Astrocyte of the hippocampus (primary cell): ENCODE measurements at regions not wholly inside any gene's neighbourhood (a gene's known extent, or its start where the extent isn't known, plus 50 kb on each side); places are given as distances from the start of the nearest gene placed in this dataset.

Experiments
- DNase-seq: peaks from one replicate; pipeline ENCODE4 v3.0.0; 2011; ENCODE audit warnings: low read depth, low spot score

- DNase-seq = no peak
Measured at GRCh38 chr20:47870475-47870874, 85.2 kb upstream of the SULF2 start.

GRCh38 chr20:47868744-47869143, 83.5 kb upstream of the SULF2 start:
- DNase-seq = no peak

GRCh38 chr20:47868236-47868635, 83.0 kb upstream of the SULF2 start:
- DNase-seq = no peak

GRCh38 chr20:47867831-47868230, 82.5 kb upstream of the SULF2 start:
- DNase-seq = no peak

DNA sequence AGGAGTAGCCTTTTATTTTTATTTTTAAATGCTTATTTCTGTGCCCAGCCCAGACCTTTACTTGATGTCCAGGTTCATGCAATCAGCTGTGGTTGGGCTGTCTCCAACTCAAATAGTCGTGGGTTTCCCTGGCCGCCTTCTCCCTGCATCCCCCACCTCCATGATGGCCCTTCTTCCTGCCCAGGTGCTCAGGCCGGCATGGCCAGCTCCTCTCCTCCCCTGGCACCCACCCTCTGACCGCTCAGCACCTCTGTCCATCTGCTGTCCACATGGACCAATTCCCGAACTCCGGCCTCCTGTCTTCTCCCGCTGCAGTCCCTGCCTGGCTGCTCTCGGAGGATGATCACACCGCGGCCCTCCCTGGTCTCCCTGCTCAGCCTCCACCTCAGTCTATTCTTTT, 81.2 kb upstream of the SULF2 start:
- no peak for DNase-seq

DNA sequence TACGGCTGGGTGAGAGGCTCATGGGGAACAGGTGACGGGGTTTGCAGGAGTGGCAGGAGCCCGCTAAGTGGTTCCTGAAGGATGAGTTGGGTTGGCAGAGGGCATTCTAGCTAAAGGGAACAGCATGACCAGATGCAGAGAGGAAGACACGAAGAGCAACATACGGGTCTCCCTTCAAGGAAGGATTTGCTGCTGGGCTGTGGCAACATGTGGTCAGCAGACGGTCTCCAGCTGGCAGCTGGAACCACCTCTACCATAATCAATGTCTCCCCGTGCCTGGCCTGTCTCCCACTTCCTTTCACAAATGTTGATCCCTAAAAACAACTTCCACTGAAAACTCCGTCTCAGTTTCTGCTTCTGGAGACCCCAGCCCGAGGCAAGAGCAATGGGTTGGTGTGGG, 80.6 kb upstream of the SULF2 start:
- DNase-seq = no peak

GRCh38 chr20:47865451-47865850, 80.2 kb upstream of the SULF2 start:
- DNase-seq = no peak

DNA sequence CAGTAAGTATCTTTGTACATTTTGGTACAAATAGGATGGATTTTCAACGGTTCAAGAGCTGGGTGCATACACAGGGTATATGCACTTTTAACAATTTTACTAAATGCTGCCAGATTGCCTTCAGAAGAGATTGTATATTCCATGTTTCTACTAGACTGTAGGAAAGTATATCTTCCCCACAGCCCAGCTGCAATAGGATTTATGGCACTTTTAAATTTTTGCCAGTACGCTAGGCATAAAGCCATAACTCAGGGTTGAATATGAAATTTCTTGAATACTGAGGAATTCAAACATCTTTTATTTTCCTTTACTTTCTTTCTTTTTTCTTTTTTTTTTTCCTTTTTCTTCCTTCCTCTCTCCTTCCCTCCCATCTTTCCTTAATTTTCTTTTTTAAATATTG, 78.7 kb upstream of the SULF2 start:
- no peak for DNase-seq

DNA sequence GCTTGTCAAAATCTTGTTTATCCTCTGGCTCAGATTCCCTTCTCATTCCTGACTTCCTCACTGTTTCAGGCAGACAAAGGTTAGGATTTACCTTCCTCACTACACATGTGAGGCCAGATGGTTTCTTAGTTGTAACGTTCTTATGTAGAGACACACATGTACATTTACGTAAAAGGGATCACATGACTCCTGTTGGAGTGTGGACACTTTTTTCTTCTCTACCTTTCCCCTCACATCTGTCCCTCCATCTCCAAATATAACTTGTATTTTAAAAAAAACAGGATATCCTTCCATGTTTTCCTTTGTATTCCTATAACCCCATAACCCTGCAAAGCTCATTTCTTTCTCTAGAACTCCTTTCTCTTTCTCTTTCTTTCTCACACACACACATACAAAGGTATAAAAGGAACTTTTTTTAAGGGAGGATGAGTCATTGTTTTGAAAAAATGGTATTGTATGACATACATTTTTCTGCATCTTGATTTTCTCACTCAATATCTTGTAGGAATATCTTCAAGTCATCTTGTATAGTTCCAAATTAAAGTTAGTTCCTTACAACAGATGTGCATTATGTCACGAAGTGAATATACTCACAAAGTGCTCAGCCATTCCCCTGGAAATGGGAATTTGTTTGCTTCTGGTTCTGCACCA, 78.2 kb upstream of the SULF2 start:
- DNase-seq = no peak

DNA sequence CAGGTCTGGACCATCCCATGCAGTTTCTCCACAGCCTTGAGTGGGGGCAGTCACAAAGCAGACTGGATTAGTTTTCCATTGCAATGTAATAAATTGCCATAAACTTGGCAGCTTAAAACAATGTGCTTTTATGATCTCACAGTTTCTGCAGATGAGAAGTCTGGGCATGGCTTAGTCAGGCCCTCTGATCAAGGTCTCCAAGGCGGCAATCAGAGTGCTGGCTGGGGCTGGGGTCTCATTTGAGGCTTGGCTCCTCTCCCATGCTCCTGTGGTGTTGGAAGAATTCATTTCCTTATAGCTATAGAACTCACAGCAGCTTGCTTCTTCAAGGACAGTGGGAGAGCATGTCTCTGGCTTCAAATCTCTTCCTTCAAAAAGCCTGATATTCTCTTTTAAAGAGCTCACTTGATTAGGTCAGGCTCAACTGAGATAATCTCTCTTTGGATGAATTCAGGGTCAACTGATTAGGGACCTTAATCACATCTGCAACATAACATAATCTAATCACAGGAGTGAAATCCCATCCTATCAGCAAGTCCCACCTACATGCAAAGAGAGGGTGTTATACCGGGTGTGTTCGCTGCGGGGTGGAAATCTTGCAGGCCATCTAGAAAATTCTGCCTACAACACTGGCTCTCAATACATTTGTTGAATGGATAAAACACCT, 77.4 kb upstream of the SULF2 start:
- DNase-seq = no peak

DNA sequence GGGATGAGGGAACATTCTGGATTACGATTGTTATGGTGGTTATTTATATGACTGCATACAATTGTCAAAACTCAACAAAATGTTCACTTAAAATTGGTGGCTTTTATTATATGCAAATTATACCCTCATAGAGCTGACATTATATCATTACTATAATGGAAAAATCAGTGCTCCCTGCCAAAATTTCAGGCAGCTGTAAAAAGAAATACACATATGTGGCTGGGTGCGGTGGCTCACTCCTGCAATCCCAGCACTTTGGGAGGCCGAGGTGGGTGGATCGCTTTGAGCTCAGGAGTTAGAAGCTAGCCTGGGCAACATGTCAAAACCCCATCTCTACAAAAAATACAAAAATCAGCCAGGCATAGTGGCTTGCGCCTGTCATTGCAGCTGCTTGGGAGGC, 75.8 kb upstream of the SULF2 start:
- DNase-seq = no peak

GRCh38 chr20:47860049-47860830, 75.0 kb upstream of the SULF2 start:
- DNase-seq = no peak

DNA sequence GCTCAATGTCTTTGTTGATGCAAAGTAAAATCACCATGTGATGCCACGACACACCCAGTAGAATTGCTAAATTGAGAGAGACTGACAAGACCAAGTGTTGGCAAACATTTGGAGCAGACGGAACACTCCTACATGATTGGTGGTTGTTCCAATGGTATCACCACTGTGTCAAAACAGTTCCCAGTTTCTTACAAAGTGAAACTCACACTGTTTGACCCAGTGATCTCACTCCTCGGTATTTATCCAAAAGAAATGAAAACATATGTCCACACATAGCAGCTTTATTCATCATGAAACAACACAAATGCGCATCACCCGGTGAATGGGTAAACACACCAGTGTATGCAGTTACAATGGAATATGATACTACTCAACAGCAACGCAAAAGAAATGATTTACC, 74.0 kb upstream of the SULF2 start:
- DNase-seq = no peak

DNA sequence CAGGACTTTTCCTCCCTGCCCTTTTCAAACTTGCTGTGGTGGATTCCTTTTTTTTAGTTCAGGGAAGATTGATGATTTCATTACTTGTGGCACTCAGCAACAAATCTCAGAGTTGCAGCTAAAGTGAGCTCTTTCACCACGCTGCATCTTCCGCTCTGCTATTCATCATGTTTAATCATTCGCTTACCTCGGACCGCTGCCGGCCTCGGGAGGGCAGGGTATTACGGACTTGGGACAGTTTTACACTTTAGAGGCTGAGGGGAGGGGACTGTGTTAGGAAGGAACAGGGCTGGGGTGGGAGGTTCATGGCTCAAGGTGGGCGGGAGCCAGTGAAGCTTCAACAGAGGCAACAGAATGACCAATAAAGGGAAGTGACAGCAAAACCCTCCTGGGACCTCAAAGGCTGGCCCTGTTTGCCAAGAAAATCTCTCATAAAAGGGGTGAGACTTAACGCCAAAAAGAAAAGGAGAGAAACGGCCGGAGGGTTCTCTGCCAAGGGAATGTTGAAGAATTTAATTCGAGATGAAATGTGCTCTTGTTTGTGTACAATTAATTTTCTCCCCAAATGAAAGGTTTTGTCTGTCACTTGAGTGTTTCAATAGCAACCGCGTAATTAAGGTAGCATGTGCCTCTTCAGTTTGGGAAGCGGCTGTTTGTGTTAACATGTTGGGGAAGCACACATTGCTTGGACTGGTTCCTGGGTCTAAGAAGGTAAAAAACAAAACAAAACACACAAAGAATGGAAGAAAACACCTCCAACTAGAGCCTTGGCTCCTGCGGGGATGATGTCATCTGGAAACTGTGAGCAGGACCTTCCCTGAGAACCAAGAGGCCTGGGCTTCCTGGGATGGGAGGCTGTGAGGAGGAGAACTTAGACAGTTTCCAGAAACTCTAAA, 72.5 kb upstream of the SULF2 start:
- DNase-seq = peak; percentile 88

DNA sequence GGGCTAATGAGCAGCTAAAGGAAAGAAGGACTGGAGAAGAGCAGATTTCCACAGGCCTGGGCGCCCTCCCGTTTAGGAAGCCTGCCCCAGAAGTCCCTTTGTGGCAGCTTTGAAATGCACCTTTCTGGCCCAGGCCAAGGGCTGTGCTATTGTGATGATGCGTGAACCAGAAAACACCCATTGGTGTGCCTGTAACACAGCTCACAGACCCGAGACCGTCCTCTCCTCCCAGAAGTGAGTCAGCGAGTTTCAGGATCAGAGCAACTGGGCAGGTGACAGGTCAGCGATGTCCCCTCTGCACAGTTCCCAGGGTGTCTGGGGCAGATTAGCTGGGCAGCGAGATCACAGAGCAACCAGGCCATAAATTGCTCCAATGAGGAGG, 71.9 kb upstream of the SULF2 start:
- DNase-seq = no peak

- DNase-seq = no peak
Measured at GRCh38 chr20:47855799-47856198, 70.5 kb upstream of the SULF2 start.

DNA sequence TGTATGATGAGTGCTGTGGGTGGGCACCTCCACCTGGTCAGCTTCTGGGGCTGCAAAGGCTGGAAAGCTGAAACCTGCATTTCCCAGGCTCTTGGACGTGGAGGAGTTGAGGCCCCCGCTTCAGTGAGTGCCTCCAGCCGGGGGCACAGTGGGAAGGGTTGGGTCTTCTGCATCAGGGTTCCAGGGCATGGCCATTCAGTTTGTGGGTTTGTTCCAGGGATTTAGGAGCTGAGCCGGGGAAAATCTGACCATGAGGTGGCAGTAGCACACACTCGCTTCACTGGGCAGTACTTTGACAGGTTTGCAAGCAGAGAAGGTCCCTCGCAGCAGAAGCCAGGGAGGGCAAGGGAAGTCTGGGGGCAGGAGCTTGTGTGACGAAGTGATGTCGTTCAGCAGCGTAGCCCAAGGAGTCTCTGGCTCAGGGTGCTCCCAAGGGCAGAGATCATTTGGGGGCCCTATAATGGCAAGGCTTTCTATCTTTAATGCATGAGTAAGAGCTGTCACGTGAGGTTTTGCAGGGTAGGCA, 69.5 kb upstream of the SULF2 start:
- DNase-seq = peak; percentile 60

DNA sequence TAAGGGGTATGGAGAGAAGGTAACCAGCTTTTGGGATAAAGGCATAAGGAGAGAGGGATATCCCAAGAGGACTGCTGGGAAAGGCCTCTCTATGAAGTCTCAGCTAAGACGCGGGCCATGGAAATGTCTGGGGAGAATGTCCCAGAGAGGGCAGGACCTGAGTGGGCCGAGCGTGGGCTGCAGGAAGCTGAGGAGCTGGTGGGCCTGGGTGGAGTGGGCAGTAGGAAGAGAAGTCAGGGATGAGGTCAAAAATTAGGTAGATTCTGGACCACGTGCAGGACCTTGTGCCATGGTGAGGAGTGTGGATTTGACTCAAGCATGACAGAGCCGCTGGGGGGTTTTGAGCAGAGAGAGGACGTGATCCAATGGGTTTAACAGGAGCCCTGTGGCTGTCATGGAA, 66.5 kb upstream of the SULF2 start:
- no peak for DNase-seq

GRCh38 chr20:47850146-47850545, 64.9 kb upstream of the SULF2 start:
- no peak for DNase-seq

- no peak for DNase-seq
Measured at GRCh38 chr20:47849596-47849995, 64.3 kb upstream of the SULF2 start.

DNA sequence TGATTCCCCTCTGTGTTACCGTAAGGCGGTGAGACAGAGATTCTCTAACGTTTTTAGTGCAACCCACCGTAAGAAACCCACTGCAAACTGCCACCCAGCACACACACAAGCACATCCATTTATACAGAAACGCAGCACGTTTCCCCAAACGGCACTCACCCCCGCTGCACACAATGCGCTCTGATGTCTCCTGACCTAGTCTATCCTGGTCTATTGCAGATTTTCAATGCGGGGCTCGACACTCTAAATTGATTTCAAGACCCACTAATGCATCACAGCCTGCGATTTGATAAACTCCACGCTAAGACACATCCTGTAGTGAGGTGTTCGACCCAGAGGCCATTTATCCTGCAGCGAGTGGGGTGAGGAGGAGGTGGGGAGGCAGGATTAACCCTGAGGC, 63.7 kb upstream of the SULF2 start:
- DNase-seq = no peak

DNA sequence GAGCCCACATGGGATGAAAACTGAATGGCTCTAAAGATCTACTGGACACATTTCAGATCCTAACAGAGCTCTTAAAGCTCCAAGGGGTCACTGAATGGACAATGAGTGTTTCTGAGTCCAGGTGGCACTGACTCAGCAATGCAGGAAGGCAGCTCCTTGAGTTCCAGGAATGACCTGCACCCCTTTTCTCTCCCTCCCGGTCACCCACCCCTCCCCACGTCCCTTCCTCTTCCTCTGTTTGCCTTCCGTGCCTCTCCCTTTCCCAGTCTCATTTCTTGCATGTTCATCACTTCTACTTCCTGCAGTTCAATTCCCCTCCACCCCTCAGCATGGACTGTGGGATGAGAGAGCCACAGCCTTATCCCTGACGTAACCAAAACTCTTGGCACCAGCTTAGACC, 63.3 kb upstream of the SULF2 start:
- peak; percentile 17 for DNase-seq
